HG03469 (cell line): ENCODE measurements at regions not wholly inside any gene's neighbourhood (a gene's known extent, or its start where the extent isn't known, plus 50 kb on each side); places are given as distances from the start of the nearest gene placed in this dataset.
"Not testable (repeated sequence)": the region's sequence is repeated elsewhere in the genome, so short reads cannot be mapped to it uniquely, and the experiment has no call there.

Experiments used
- ATAC-seq: cut with Tn5 transposase; IDR thresholded peaks from one replicate; pipeline ENCODE4 v1.9.1; 2021; ENCODE audit warnings: mild to moderate bottlenecking, moderate library complexity, moderate number of reproducible peaks; ENCODE audit not compliant: unreplicated experiment

DNA sequence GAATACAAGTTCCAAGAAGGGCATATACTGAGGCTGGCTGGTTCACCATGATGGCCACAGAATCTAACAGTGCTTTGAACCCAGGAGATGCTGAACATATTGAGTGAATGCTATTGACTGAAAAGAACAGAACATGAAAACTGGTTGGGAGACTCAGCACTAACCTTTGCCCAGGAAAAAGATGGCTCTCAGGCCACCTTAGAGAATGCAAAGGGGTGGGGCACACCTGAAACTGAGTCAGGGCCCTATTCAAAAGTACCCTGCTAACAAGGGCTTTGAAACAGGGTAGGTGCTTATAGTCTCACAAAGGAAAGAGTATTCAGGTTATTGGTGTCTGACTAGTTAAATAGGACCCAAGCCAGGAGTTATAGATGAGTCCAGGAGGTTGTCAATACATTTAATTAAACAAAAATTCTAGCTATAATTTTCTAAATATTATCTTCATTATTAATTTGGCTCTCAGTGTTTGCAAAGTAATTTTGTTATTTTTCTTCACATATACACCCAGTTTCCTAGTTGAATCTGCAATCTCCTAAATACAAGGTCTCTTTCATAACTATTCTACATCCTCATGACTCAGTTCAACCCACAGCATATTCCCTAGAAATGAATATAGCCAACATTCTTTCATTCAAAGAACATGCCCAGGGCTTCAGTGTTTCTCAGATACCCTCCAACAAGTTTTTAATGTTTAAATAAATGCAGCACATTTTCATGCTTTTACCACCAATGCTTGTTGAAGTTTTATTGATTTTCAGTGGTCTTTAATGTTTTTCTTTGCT, 144.2 kb upstream of the RAPGEF2 start:
- ATAC-seq = no peak

DNA sequence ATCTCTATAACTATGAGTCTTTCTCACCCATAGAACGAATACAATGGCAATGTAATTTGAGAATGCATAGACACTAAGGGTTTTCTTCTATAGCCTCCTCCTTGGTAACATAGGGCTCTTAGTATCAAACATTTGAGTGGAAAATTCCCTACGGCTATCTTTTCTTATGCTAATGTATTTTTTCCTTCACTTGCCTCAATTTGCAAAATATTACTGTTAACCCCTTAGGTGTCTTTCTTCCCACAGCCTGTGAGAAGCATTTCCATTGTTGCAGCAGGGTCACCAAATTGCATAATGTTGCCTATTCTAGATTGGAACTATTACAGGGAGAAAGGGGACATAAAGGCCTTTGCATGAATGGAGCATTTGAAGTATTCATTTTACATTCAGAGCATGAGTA, 140.5 kb upstream of the RAPGEF2 start:
- no peak for ATAC-seq

- ATAC-seq = not testable (repeated sequence)
Measured at GRCh38 chr4:158963282-158963681, 139.6 kb upstream of the RAPGEF2 start.

DNA sequence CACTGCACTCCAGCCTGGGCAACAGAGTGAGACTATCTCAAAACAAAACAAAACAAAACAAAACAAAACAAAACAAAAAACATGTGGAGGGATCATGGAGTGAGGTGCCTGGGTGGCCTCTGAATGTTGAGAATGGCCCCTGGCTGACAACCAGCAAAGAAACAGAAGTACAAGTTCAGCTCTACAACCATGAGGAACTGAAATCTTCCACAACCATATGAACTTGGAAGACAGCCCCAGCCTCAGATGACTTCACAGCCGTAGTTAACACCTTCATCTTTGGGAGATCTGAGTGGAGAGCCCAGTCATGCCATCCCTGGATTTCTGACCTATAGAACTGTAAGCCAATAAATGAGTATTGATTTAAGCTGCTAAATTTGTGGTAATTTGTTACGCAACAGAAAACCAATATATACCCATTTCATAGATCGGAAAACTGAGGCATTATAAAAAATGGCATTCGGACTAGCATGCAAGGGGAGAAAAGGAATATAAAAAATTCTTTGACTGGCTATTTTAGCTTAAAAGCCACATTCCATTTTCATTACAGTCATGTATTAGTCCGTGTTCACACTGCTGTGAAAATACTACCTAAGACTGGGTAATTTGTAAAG, 138.7 kb upstream of the RAPGEF2 start:
- ATAC-seq = no peak

- no peak for ATAC-seq
Measured at GRCh38 chr4:158964728-158965124, 138.2 kb upstream of the RAPGEF2 start.

GRCh38 chr4:158965226-158965625, 137.7 kb upstream of the RAPGEF2 start:
- ATAC-seq = no peak

DNA sequence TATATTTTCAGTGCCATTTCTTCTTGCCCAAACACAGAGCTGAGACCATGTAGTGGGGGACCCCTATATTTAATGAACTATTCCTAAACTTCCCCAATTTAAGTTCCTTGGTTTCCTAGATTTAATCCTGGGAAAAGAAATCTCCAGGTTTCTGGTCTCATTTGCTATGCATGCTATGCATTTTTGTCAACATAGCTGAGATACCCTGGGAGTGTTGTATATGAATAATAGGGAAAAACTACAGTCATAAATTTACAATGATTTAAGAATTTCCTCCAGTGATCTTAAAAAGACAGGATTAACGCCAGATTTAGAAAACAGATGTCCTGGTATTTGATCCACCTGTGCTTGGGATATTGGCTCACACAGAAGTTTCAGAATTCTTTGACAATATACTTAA, 136.8 kb upstream of the RAPGEF2 start:
- ATAC-seq = no peak

DNA sequence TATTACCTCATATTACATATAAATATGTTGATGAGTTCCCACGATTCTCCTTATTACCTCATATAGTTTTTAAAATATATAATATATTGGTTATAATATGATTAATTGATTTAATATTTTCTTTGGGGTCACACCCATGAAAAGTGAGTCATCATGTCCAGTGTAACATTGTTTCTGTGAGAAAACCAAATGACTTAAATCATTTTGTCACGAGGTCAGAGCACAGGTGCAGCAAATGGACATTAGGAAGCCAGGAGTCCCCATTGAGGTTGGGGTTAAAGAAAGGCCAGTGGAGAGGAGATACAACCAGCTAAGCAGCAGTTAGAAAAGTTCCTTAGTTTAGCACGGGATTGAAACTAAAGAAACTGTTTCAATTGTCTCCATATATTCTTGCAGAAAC, 133.9 kb upstream of the RAPGEF2 start:
- no peak for ATAC-seq

GRCh38 chr4:158970812-158971211, 132.1 kb upstream of the RAPGEF2 start:
- ATAC-seq = no peak

DNA sequence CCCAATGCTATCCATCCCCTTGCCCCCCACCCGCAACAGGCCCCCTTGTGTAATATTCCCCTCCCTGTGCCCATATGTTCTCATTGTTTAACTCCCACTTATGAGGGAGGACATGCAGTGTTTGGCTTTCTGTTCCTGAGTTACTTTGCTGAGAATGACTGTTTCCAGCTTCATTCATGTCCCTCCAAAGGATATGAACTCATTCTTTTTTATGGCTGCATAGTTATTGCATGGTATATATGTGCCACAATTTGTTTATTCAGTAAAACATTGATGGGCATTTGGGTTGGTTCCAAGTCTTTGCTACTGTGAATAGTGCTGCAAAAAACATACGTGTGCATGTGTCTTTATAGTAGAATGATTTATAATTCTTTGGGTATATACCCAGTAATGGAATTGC, 128.4 kb upstream of the RAPGEF2 start:
- ATAC-seq = not testable (repeated sequence)

GRCh38 chr4:158980711-158981110, 122.2 kb upstream of the RAPGEF2 start:
- not testable (repeated sequence) for ATAC-seq

- no peak for ATAC-seq
Measured at GRCh38 chr4:158991534-158992155, 111.2 kb upstream of the RAPGEF2 start.

DNA sequence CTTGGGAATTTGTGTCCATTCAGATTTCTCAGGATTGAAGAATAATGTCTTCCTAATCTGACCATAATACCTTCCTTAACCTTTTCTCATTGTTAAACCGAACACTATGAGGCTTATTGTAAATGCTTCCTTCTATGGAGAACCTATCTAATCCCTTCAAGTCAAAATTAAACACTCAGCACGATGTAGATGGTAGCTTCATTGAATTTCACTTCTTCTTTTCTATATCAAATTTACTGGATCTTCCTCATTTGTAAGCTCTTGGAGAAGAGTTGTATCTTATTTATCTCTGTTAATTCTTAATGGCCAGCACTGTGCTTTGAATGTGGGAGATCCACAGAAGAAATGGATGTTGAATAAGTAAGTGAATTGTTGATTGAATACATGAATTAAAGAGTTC, 109.0 kb upstream of the RAPGEF2 start:
- no peak for ATAC-seq

DNA sequence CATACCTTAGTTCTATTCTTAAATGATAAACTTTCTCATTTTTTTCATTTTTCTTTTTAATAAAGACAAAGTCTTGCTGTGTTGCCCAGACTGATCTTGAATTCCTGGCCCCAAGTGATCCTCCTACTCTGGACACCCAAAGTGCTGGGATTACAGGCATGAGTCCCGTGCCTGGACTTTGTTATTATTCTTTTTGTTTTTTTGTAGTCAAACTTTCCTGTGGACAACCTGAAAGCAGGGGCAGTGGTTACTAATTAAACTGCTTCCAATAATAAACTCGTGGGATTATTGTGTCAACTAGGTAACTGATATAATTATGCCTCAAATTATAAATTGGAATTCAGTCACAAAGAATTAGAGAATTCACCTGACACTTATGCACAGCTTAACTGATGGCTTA, 107.8 kb upstream of the RAPGEF2 start:
- no peak for ATAC-seq

DNA sequence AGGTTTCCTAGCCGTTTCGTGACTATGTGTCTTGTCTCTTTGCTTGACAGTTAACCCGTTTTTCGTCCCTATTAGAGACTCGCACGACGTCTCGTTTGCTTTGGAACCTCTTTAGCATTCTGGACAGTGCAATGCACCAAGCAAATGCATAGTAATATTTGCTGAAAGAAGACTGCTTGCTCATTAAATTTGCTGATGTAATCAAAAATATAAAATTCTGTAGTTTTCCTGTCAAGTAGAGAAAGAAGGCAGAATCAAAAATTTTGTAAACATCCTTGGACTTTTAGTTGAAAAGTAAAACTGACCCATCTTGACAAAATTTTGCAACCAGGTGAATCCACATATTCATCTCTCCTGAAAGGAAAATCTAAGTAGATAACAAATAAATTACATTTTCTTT, 106.9 kb upstream of the RAPGEF2 start:
- ATAC-seq = no peak

GRCh38 chr4:158996669-158997074, 106.2 kb upstream of the RAPGEF2 start:
- no peak for ATAC-seq

- no peak for ATAC-seq
Measured at GRCh38 chr4:158997660-158998349, 105.1 kb upstream of the RAPGEF2 start.

GRCh38 chr4:158998624-158999023, 104.3 kb upstream of the RAPGEF2 start:
- ATAC-seq = no peak

DNA sequence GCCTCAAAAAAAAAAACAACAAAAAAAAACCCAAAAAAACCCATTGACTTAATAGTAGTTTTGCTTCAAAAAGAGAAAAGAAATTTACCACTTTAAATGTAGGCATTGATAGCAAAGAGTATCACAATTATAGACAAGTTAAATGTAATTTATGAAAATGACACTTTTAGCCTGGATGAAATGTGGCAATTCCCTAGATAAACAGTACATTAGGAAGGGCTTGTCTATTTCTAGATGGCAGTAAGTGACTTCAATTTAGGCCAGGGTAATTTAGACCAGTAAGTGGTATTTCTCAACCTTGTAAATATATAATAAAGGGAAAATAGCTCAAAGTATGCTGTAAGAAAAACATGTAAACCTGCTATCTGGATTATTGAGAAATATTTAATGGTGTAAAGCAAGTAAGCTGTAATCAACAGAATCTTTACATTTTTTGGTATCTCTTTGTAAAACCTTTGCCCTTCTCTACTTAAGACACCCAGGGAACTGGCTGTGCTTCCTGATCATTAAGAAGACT, 103.7 kb upstream of the RAPGEF2 start:
- ATAC-seq = no peak

- no peak for ATAC-seq
Measured at GRCh38 chr4:158999849-159000248, 103.0 kb upstream of the RAPGEF2 start.

- ATAC-seq = no peak
Measured at GRCh38 chr4:159002950-159003349, 99.9 kb upstream of the RAPGEF2 start.
